Nephron progenitor cell (in vitro differentiated cells): ENCODE measurements at regions not wholly inside any gene's neighbourhood (a gene's known extent, or its start where the extent isn't known, plus 50 kb on each side); places are given as distances from the start of the nearest gene placed in this dataset.

ENCODE experiments used
- DNase-seq: peaks from one replicate; pipeline ENCODE4 v3.0.0; 2021
- H3K27ac Mint-ChIP-seq: 2 replicates; pipeline ENCODE4 v1.8.0; 2021; ENCODE audit warnings: mild to moderate bottlenecking, moderate library complexity, mixed read lengths
- H3K27me3 Mint-ChIP-seq: 2 replicates; pipeline ENCODE4 v1.8.0; 2021; ENCODE audit warnings: mild to moderate bottlenecking, low read depth, mixed read lengths; ENCODE audit not compliant: poor library complexity
- H3K36me3 Mint-ChIP-seq: 2 replicates; pipeline ENCODE4 v1.8.0; 2021; ENCODE audit warnings: low read depth, mixed read lengths
- H3K4me1 Mint-ChIP-seq: 2 replicates; pipeline ENCODE4 v1.8.0; 2021; ENCODE audit warnings: mixed read lengths
- H3K4me3 Mint-ChIP-seq: 2 replicates; pipeline ENCODE4 v1.8.0; 2021; ENCODE audit warnings: mild to moderate bottlenecking, moderate library complexity, mixed read lengths
- H3K9me3 Mint-ChIP-seq: 2 replicates; pipeline ENCODE4 v1.8.0; 2021; ENCODE audit warnings: mild to moderate bottlenecking, moderate library complexity, mixed read lengths
- CTCF ChIP-seq: fragments of 200-600 bp; sonication (generic); IDR thresholded peaks from 2 replicates; pipeline ENCODE4 v1.5.0; 2021; ENCODE audit warnings: antibody characterized with exemption

- Mint-ChIP-seq H3K27me3 (peaks cover 77% of the 10 kb centered on the region), H3K4me3 (no peak overlapping the region), H3K9me3 (peaks cover 17% of the 10 kb centered on the region), H3K4me1 (no peaks in the 10 kb centered on the region), H3K27ac (no peak overlapping the region), H3K36me3 (no peaks in the 10 kb centered on the region)
- TF ChIP-seq CTCF = no peak
- no peak for DNase-seq
These were observed 120.6 kb upstream of the PLPP4 start for GRCh38 chr10:120336306-120336910.

- Mint-ChIP-seq H3K4me1 (peaks cover 4% of the 10 kb centered on the region), H3K27ac (no peak overlapping the region), H3K9me3 (peaks cover 12% of the 10 kb centered on the region), H3K27me3 (peaks cover 77% of the 10 kb centered on the region), H3K4me3 (no peak overlapping the region), H3K36me3 (no peaks in the 10 kb centered on the region)
- peak; percentile 90 for TF ChIP-seq CTCF
- DNase-seq = peak; percentile 76
These were observed 120.0 kb upstream of the PLPP4 start for GRCh38 chr10:120336911-120337540.

- Mint-ChIP-seq H3K36me3 (no peaks in the 10 kb centered on the region), H3K4me1 (peaks cover 26% of the 10 kb centered on the region), H3K27ac (no peak overlapping the region), H3K9me3 (no peaks in the 10 kb centered on the region), H3K4me3 (no peak overlapping the region), H3K27me3 (peaks cover 51% of the 10 kb centered on the region)
- no peak for DNase-seq
- TF ChIP-seq CTCF = no peak
These were observed 114.8 kb upstream of the PLPP4 start for GRCh38 chr10:120342115-120342714.

- Mint-ChIP-seq H3K27me3 (peaks cover 39% of the 10 kb centered on the region), H3K36me3 (no peaks in the 10 kb centered on the region), H3K4me1 (peaks cover 26% of the 10 kb centered on the region), H3K27ac (no peak overlapping the region), H3K9me3 (no peaks in the 10 kb centered on the region), H3K4me3 (no peak overlapping the region)
- DNase-seq = no peak
- TF ChIP-seq CTCF = no peak
These were observed 111.8 kb upstream of the PLPP4 start for GRCh38 chr10:120345186-120345585.

GRCh38 chr10:120347644-120348043, 109.4 kb upstream of the PLPP4 start:
- TF ChIP-seq CTCF = no peak
- H3K4me1 Mint-ChIP-seq = peaks cover 17% of the 10 kb centered on the region
- DNase-seq = peak; percentile 10
- H3K9me3 Mint-ChIP-seq = peaks cover 5% of the 10 kb centered on the region
- no peaks in the 10 kb centered on the region for H3K36me3 Mint-ChIP-seq
- no peak overlapping the region for H3K27ac Mint-ChIP-seq
- no peak overlapping the region for H3K4me3 Mint-ChIP-seq
- H3K27me3 Mint-ChIP-seq = peaks cover 24% of the 10 kb centered on the region

GRCh38 chr10:120349069-120349468, 108.0 kb upstream of the PLPP4 start:
- Mint-ChIP-seq H3K9me3 (peaks cover 20% of the 10 kb centered on the region), H3K27ac (no peak overlapping the region), H3K4me3 (no peak overlapping the region), H3K4me1 (peaks cover 8% of the 10 kb centered on the region), H3K27me3 (peaks cover 26% of the 10 kb centered on the region), H3K36me3 (no peaks in the 10 kb centered on the region)
- DNase-seq = no peak
- TF ChIP-seq CTCF = no peak
